ENCODE measurements at regions not wholly inside any gene's neighbourhood (a gene's known extent, or its start where the extent isn't known, plus 50 kb on each side); places are given as distances from the start of the nearest gene placed in this dataset.

GRCh38 chrX:7514871-7515599, 327.9 kb upstream of the VCX start:
- Mint-ChIP-seq H3K27me3 (ENCODE audit: low read depth) (no peaks in the 10 kb centered on the region), H3K27ac (no peak overlapping the region), H3K4me1 (no peaks in the 10 kb centered on the region), H3K36me3 (ENCODE audit: low read depth) (no peaks in the 10 kb centered on the region), H3K4me3 (no peak overlapping the region), H3K9me3 (no peaks in the 10 kb centered on the region)
- no peak for TF ChIP-seq CTCF (IDR thresholded peaks at IDR 0.05; ENCODE audit: unreplicated experiment in 3 of 3)

- H3K4me3 Mint-ChIP-seq = no peak overlapping the region
- no peaks in the 10 kb centered on the region for H3K36me3 Mint-ChIP-seq (ENCODE audit: low read depth)
- no peaks in the 10 kb centered on the region for H3K27me3 Mint-ChIP-seq (ENCODE audit: low read depth)
- no peak for TF ChIP-seq CTCF (IDR thresholded peaks at IDR 0.05; ENCODE audit: unreplicated experiment in 3 of 3)
- no peaks in the 10 kb centered on the region for H3K9me3 Mint-ChIP-seq
- no peak overlapping the region for H3K27ac Mint-ChIP-seq
- H3K4me1 Mint-ChIP-seq = no peaks in the 10 kb centered on the region
These were observed 330.1 kb upstream of the VCX start for GRCh38 chrX:7512845-7513244.

GRCh38 chrX:7503251-7503650, 339.7 kb upstream of the VCX start:
- H3K27ac Mint-ChIP-seq = no peak overlapping the region
- no peaks in the 10 kb centered on the region for H3K9me3 Mint-ChIP-seq
- H3K36me3 Mint-ChIP-seq (ENCODE audit: low read depth) = no peaks in the 10 kb centered on the region
- H3K4me3 Mint-ChIP-seq = no peak overlapping the region
- no peak for TF ChIP-seq CTCF (IDR thresholded peaks at IDR 0.05; ENCODE audit: unreplicated experiment in 3 of 3)
- H3K27me3 Mint-ChIP-seq (ENCODE audit: low read depth) = no peaks in the 10 kb centered on the region
- H3K4me1 Mint-ChIP-seq = no peaks in the 10 kb centered on the region

GRCh38 chrX:7500386-7500785, 342.6 kb upstream of the VCX start:
- no peak overlapping the region for H3K4me3 Mint-ChIP-seq
- no peak overlapping the region for H3K27ac Mint-ChIP-seq
- peaks cover 2% of the 10 kb centered on the region for H3K27me3 Mint-ChIP-seq (ENCODE audit: low read depth)
- H3K4me1 Mint-ChIP-seq = no peaks in the 10 kb centered on the region
- no peak for TF ChIP-seq CTCF (IDR thresholded peaks at IDR 0.05; ENCODE audit: unreplicated experiment in 3 of 3)
- H3K36me3 Mint-ChIP-seq (ENCODE audit: low read depth) = no peaks in the 10 kb centered on the region
- no peaks in the 10 kb centered on the region for H3K9me3 Mint-ChIP-seq

- Mint-ChIP-seq H3K36me3 (ENCODE audit: low read depth) (no peaks in the 10 kb centered on the region), H3K4me1 (no peaks in the 10 kb centered on the region), H3K27ac (no peak overlapping the region), H3K27me3 (ENCODE audit: low read depth) (no peaks in the 10 kb centered on the region), H3K4me3 (no peak overlapping the region), H3K9me3 (peaks cover 5% of the 10 kb centered on the region)
- no peak for TF ChIP-seq CTCF (IDR thresholded peaks at IDR 0.05; ENCODE audit: unreplicated experiment in 3 of 3)
These were observed 338.6 kb upstream of the PUDP start for GRCh38 chrX:7486505-7486904.

- no peak overlapping the region for H3K27ac Mint-ChIP-seq
- peaks cover 5% of the 10 kb centered on the region for H3K9me3 Mint-ChIP-seq
- TF ChIP-seq CTCF (IDR thresholded peaks at IDR 0.05; ENCODE audit: unreplicated experiment in 3 of 3) = no peak
- H3K4me3 Mint-ChIP-seq = no peak overlapping the region
- H3K4me1 Mint-ChIP-seq = no peaks in the 10 kb centered on the region
- H3K36me3 Mint-ChIP-seq (ENCODE audit: low read depth) = no peaks in the 10 kb centered on the region
- H3K27me3 Mint-ChIP-seq (ENCODE audit: low read depth) = no peaks in the 10 kb centered on the region
These were observed 337.1 kb upstream of the PUDP start for GRCh38 chrX:7485061-7485460.

All from nephron (organoid).